CD4-positive, alpha-beta T cell (primary cell): ENCODE measurements at regions not wholly inside any gene's neighbourhood (a gene's known extent, or its start where the extent isn't known, plus 50 kb on each side); places are given as distances from the start of the nearest gene placed in this dataset.
"Not testable (repeated sequence)": the region's sequence is repeated elsewhere in the genome, so short reads cannot be mapped to it uniquely, and the experiment has no call there.

Experiments used
- ATAC-seq: fragments of 200-7000 bp; cut with Tn5 transposase; one replicate; pipeline ENCODE4 v1.10.0; 2022; ENCODE audit warnings: mild to moderate bottlenecking; ENCODE audit not compliant: poor library complexity
- CTCF ChIA-PET: fragments of 350-600 bp; sonication (Branson Sonifier 250); formaldehyde crosslinking; loops from one replicate; lab custom pipeline; 2021; ENCODE audit warnings: antibody characterized with exemption, inconsistent platforms; lab: Charles Lee
- POLR2A ChIA-PET: fragments of 350-600 bp; sonication (Branson Sonifier 250); formaldehyde crosslinking; loops from one replicate; lab custom pipeline; 2021; ENCODE audit warnings: antibody characterized with exemption, inconsistent platforms; lab: Charles Lee
- DNase-seq, 14 experiments: peaks; one replicate each; pipeline ENCODE4 v3.0.0-alpha.2; 2013 to 2020; ENCODE audit warnings: mixed read lengths in 2 of 14
- H3K27ac ChIP-seq, 2 donors: one replicate each; pipeline versions ENCODE4 v1.5.1 to v1.7.0; 2013; ENCODE audit warnings: low read length in 2 of 2, low read depth in 1 of 2, mild to moderate bottlenecking in 1 of 2
- H3K27me3 ChIP-seq, 2 experiments: 1 replicate in 1 of 2; 2 replicates in 1 of 2; pipeline versions ENCODE4 v1.6.1 to v1.7.0; 2013; ENCODE audit warnings: low read length in 2 of 2, control low read depth in 1 of 2, mild to moderate bottlenecking in 1 of 2, moderate library complexity in 1 of 2; ENCODE audit not compliant: insufficient read depth in 2 of 2, control insufficient read depth in 1 of 2
- H3K36me3 ChIP-seq: one replicate; pipeline ENCODE4 v1.6.1; 2013; ENCODE audit warnings: low read length, control low read depth; ENCODE audit not compliant: insufficient read depth
- H3K4me1 ChIP-seq: one replicate; pipeline ENCODE4 v1.6.1; 2013; ENCODE audit warnings: low read length, control low read depth; ENCODE audit not compliant: insufficient read depth
- H3K4me3 ChIP-seq: one replicate; pipeline ENCODE4 v1.5.1; 2013; ENCODE audit warnings: mild to moderate bottlenecking, low read length, moderate library complexity
- H3K9me3 ChIP-seq, 2 experiments: 1 replicate in 1 of 2; 2 replicates in 1 of 2; pipeline versions ENCODE4 v1.6.1 to v1.7.0; 2013; ENCODE audit warnings: low read length in 2 of 2, mild to moderate bottlenecking in 2 of 2, control low read depth in 1 of 2, moderate library complexity in 1 of 2; ENCODE audit not compliant: control insufficient read depth in 1 of 2, insufficient read depth in 1 of 2
- H3K27ac Mint-ChIP-seq: one replicate; pipeline ENCODE4 v1.8.0; 2020; ENCODE audit warnings: mixed read lengths
- H3K27me3 Mint-ChIP-seq: one replicate; pipeline ENCODE4 v1.8.0; 2021; ENCODE audit warnings: mixed read lengths
- H3K36me3 Mint-ChIP-seq: one replicate; pipeline ENCODE4 v1.8.0; 2021; ENCODE audit warnings: low read depth, mixed read lengths
- H3K4me1 Mint-ChIP-seq: one replicate; pipeline ENCODE4 v1.8.0; 2021; ENCODE audit warnings: low read depth, mixed read lengths
- H3K4me3 Mint-ChIP-seq: one replicate; pipeline ENCODE4 v1.8.0; 2020; ENCODE audit warnings: mild to moderate bottlenecking, mixed read lengths
- H3K9me3 Mint-ChIP-seq: one replicate; pipeline ENCODE4 v1.8.0; 2020; ENCODE audit warnings: mixed read lengths
- CTCF ChIP-seq: fragments of 200-600 bp; IDR thresholded peaks from one replicate; pipeline ENCODE4 v1.8.0; 2022; ENCODE audit warnings: antibody characterized with exemption, mild to moderate bottlenecking
- intact Hi-C, 2 experiments: fragments of 100-400 bp; cut with DNase I in 1 of 2; cut with micrococcal nuclease in 1 of 2; formaldehyde crosslinking; loops; one replicate each; pipeline versions ENCODE4 v1.15.1 to v1.9.0; 2023 to 2025; cut with DNase I, micrococcal nuclease

DNA sequence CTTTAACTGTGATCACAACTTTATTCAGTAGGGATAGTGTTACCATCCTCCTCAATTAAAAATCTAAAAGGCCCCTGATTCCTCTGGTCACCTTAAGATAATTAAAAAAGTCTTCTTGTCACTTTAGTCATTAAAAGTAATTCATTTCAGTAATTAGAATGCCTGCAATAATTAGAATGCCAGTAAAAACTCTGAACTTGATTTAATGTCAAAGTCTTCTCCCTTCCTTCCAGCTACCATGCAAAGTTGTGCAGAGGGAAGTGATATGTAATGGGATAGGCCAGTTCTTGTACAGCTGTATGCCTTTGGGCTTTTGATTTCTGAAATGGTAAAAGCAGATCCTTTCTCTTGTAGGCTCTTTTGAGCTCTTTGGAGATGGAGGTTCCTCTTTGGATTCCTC lies 417.2 kb downstream of the ADAM29 start:
- intact Hi-C loops = no loop called here
- POLR2A ChIA-PET = no interaction called here

GRCh38 chr4:175336570-175336969 lies 418.4 kb downstream of the ADAM29 start:
- CTCF ChIA-PET, POLR2A ChIA-PET, H3K4me1 ChIP-seq, DNase-seq, H3K27me3 Mint-ChIP-seq, H3K4me1 Mint-ChIP-seq, H3K9me3 Mint-ChIP-seq, H3K4me3 ChIP-seq, intact Hi-C loops, H3K27me3 ChIP-seq, H3K4me3 Mint-ChIP-seq, H3K36me3 Mint-ChIP-seq, ATAC-seq, H3K27ac Mint-ChIP-seq, H3K9me3 ChIP-seq, H3K36me3 ChIP-seq, H3K27ac ChIP-seq: not testable (repeated sequence)

More for the DNA sequence above, 417.2 kb downstream of the ADAM29 start:
- TF ChIP-seq CTCF = no peak
- Mint-ChIP-seq H3K4me3 (no peak overlapping the region), H3K27me3 (no peaks in the 10 kb centered on the region), H3K9me3 (no peaks in the 10 kb centered on the region), H3K27ac (no peak overlapping the region), H3K4me1 (no peaks in the 10 kb centered on the region), H3K36me3 (no peaks in the 10 kb centered on the region)
- Histone ChIP-seq H3K4me1 (no peaks in the 10 kb centered on the region), H3K9me3 (peaks cover 0 to 2% of the 10 kb centered on the region in 2 experiments), H3K4me3 (no peak overlapping the region), H3K36me3 (no peaks in the 10 kb centered on the region), H3K27ac (no peak overlapping the region), H3K27me3 (no peaks in the 10 kb centered on the region)
- ATAC-seq = no peak
- CTCF ChIA-PET = no interaction called here
- DNase-seq = no peak

DNA sequence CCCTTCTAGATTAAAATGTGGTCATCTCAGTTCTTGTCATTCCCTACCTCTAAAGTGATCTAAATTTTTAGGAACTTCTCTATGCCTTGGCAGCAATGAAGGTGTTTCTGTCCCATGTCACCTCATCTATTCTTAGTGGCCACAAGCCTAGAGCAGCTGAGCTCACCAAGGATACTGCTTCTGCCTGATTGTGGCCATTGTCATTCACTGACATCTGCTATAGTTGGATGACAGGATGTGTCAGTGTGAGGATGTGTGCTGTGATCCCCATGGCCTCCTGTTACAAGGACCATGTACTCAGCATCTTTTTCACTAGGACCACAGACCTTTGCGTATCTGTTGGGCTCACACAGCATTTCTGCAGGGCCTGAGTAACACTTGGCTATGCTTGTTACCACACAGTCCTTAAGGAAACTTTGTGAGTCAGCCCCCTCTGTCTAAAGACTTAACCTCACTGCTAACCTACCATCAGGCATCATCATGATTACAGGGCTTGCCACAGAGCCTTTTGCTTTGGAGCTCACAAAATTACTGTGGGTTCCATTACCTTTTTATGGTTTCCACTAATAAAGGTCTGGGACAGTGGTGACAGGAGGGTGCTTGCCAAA lies 421.0 kb downstream of the ADAM29 start:
- no peaks in the 10 kb centered on the region for H3K27me3 Mint-ChIP-seq

More for the DNA sequence above, 421.0 kb downstream of the ADAM29 start:
- no peak for TF ChIP-seq CTCF
- no peak overlapping the region for H3K4me3 Mint-ChIP-seq
- POLR2A ChIA-PET = no interaction called here
- Histone ChIP-seq H3K27ac (no peak overlapping the region), H3K9me3 (peaks cover 0 to 5% of the 10 kb centered on the region in 2 experiments), H3K36me3 (no peaks in the 10 kb centered on the region), H3K27me3 (no peaks in the 10 kb centered on the region), H3K4me1 (no peaks in the 10 kb centered on the region), H3K4me3 (no peak overlapping the region)
- CTCF ChIA-PET = no interaction called here
- no peaks in the 10 kb centered on the region for H3K4me1 Mint-ChIP-seq
- intact Hi-C loops = no loop called here
- no peaks in the 10 kb centered on the region for H3K36me3 Mint-ChIP-seq
- no peak overlapping the region for H3K27ac Mint-ChIP-seq
- ATAC-seq (no peak), DNase-seq (no peak)
- peaks cover 5% of the 10 kb centered on the region for H3K9me3 Mint-ChIP-seq
